SHP77 treated with DMSO at 0.1 percent for 48 hours (cell line): ENCODE measurements at regions not wholly inside any gene's neighbourhood (a gene's known extent, or its start where the extent isn't known, plus 50 kb on each side); places are given as distances from the start of the nearest gene placed in this dataset.

ENCODE experiments used
- DNase-seq: peaks from one replicate; lab custom pipeline; 2025; lab: John Stamatoyannopoulos, UW

GRCh38 chr12:24278832-24279231 lies 329.4 kb upstream of the SOX5 start:
- no peak for DNase-seq

GRCh38 chr12:24270965-24271364 lies 321.5 kb upstream of the SOX5 start:
- DNase-seq, result no peak

GRCh38 chr12:24270464-24270863 lies 321.0 kb upstream of the SOX5 start:
- DNase-seq, result no peak

- DNase-seq, result no peak
Measured at GRCh38 chr12:24268663-24269186, 319.3 kb upstream of the SOX5 start.

DNA sequence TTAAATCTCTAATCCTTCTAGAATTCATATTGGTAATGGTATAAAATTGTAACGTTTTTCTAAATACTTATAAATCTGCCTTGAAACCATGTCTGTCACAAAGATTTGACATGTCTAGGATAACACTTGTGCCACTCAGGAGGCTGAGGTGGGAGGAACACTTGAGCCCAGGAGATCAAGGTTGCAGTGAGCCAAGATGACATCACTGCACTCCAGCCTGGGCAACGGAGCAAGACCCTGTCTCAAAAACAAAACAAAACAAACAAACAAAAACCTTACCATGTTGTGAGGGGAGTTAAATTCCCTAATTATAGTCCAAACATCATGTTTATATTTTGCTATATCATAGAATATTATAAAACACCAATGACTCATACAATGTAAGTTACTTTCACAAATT lies 317.5 kb upstream of the SOX5 start:
- no peak for DNase-seq

DNA sequence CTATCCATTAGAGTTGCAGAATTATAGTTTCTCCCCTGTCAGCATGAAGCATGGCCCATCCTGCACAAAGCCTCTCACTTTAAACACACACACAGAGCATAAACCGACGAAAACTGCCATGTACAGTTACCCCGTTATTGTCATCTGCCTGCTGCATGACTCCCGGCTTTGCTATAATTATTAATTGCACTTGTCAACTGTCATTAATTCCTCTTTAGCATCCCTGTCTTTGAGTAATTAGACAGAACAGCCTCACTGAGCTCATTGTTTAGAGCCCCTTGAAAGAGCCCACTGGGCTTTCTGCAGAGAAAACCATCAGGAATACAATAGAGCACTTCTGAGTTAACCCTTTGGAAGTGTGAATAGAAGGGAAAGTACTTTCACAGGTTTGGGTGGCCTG lies 307.2 kb upstream of the SOX5 start:
- DNase-seq, result no peak

DNA sequence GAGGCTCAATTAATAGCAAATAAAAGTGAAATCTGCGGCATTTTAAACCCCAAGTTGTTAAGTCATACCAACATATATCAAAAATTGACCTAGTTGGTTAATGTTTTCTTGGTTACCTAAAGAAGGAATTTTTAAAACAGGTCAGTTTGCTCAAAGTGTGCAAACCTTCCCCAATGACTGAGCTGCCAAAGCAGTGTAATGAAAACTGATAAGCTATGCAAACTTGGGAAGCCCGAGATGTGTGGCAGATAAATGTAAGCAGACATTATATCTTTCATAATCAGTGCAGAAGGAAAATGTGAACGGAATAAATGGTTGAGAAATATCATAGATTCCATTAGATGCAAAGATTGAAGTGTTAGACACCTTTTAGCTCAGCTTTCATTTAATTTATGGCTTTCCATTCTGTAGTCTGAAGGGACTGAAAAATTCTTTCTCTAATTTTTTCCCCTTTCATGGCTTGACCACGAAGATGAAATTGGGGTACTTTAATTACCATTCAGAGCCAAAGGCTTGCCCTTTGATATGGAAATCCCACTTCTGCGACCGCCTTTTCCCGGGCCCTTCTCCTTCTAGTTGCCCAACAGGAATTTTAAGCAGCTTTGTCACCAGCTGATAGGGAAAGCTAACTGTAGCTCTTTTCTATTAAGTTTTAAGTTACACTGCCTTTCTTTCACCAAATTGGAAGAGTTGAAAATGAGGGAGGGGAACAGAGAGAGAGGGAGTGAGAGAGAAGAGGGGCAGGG lies 306.6 kb upstream of the SOX5 start:
- DNase-seq, result no peak

DNA sequence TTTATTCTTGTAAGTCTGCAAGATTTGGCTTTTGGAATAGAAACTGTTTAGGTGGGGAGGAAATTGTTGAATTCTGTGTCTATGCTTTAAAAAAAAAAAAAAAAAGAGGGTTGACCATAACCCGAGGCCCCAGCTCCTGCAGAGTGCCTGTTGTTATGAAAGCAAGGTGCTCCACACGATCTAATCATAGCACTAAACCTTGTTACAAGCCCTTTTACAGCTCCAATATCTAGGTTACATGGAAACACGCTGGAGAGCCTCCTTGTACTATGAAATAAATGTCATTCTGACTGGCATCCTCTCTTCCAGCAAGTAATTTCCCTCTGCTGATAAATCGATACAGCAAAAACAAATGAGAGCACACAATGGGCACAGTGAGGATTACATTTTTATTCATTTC lies 303.1 kb upstream of the SOX5 start:
- no peak for DNase-seq

GRCh38 chr12:24246934-24247333 lies 297.5 kb upstream of the SOX5 start:
- DNase-seq, result no peak

GRCh38 chr12:24246376-24246775 lies 296.9 kb upstream of the SOX5 start:
- no peak for DNase-seq

DNA sequence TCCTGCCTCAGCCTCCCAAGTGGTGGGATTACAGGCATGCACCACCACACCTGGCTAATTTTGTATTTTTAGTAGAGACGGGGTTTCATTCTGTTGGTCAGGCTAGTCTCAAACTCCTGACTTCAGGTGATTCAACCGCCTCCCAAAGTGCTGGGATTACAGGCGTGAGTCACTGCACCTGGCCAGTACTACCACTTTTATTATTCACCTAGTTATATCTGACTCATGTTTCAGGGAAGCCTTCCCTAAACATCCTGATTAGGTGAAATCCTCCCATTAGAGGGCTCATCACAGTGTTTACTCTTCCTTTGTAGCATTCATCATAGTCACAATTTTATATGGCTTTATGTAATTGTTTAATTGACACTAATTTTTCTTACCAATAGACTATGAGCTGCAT lies 295.3 kb upstream of the SOX5 start:
- no peak for DNase-seq

DNA sequence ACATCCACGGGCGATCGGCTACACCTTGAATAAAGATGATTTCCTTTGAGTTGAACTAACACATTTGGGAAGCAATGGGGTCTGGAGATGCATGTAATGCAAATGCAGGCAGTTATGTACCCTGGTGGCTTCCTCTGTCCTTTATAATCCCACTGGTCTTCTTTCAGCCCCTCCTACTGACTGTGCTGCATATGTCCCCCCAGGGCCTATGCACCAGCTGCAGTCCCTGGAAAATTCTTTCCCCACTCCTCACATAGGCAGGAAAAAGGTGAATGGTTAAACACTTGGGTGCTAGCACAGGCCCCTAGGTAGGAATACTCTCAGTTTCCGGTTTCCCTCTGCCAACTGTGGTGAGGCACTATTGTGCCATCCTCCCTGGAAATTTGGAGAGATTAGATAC lies 294.8 kb upstream of the SOX5 start:
- DNase-seq, result no peak

- DNase-seq, result no peak
Measured at GRCh38 chr12:24240707-24241106, 291.2 kb upstream of the SOX5 start.

DNA sequence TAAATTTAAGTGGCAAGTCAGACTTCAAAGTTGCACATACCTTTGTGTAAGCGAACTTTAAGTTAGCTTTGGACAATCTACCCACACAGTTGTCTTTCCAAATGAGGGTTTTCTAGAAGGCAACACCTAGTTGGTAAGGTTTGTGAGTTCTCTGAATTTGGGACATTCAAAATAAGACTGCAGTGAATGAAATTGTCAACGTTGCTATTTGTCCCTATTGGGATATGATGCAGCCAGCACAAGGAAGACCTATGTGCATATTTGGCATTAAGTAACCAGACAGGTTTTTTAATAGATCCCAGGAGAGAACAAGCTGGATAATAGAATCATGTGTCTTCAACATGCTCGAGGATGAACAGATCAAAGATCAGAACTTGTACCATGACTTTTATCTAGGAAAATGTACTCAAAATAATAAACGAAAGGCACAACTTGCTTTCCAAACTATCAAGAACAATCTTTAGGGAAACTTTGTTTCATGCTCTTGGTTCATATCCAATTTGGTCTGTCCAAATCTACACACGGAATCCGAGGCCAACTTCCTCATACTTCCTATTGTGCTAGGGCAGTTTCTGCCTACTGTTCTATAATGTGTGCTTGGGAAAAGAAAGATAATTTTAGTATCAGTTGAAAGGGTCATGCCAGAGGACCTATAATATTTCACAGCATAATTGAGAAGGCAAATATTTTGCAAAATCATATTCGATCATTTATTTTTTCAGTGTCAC lies 284.2 kb upstream of the SOX5 start:
- DNase-seq, result no peak

DNA sequence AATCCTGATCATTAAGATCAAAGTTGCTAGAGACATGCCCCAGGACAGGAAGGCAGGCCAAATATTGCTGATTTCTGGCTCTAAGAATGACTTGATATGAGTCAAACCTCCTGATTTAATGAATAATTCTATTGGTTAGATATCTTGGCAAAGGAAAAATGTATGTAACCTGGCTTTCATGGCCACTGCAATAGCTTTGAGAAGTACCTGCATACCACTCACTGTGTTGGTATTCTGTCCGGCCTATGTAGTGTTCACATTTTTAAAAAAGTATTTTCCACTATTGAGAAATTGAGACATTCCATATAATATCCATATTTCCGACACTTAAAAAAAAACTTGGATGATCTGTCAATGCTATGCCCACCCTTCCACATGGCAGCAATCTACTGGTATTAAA lies 283.1 kb upstream of the SOX5 start:
- no peak for DNase-seq

DNA sequence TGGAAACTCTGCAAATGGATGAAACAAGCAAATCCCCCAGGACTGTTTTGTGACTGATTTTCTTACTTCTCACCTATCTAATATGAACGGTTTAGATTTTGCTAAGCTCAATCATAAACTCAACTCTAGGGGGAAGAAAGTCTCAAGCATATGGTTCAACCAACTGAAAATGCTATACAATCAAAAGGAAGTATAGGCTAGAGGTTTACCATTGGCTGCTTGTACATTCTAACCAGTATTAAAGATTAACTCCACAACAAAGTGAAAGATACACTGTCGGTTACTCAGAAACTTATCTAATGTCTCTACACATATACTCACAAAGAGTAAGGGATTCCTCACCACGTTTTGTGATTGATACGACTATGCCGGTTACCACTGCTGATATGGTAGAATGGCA lies 281.8 kb upstream of the SOX5 start:
- DNase-seq, result no peak

- DNase-seq, result no peak
Measured at GRCh38 chr12:24230061-24230701, 280.7 kb upstream of the SOX5 start.

GRCh38 chr12:24229031-24229700 lies 279.7 kb upstream of the SOX5 start:
- no peak for DNase-seq

GRCh38 chr12:24228371-24228770 lies 278.9 kb upstream of the SOX5 start:
- no peak for DNase-seq

GRCh38 chr12:24227551-24227950 lies 278.1 kb upstream of the SOX5 start:
- no peak for DNase-seq

- no peak for DNase-seq
Measured at GRCh38 chr12:24226745-24227350, 277.4 kb upstream of the SOX5 start.

DNA sequence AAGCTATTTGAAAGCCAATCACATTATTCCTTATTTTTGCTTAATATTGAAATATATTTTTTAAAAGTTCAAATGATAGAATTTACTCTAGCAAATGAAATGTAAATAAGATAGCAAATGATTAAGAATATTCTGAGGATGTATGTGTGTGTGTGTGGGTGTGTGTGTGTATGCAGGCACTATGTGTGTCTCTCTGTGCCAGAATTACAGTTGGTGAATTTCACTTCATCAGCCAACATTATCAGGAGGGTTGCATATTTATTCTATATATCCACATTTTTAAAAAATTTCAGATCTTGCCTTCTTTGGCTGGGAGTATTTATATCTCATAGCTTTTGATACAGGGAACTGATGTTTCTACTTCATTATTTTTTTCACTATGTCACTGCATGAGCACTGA lies 274.9 kb upstream of the SOX5 start:
- no peak for DNase-seq
